ENCODE measurements at regions not wholly inside any gene's neighbourhood (a gene's known extent, or its start where the extent isn't known, plus 50 kb on each side); places are given as distances from the start of the nearest gene placed in this dataset.

- TF ChIP-seq YY1 (IDR thresholded peaks at IDR 0.05; ENCODE audit: insufficient read depth, insufficient read length) (no peak), ZNF274 (IDR thresholded peaks at IDR 0.05; ENCODE audit: low read depth, low read length) (no peak), SUZ12 (IDR thresholded peaks at IDR 0.05; ENCODE audit: extremely low read depth, insufficient read depth, insufficient read length) (no peak)
These were observed 181.4 kb upstream of the CACNA2D1 start for GRCh38 chr7:82624965-82625364.

All from NT2/D1 (cell line).